ENCODE measurements at regions not wholly inside any gene's neighbourhood (a gene's known extent, or its start where the extent isn't known, plus 50 kb on each side); places are given as distances from the start of the nearest gene placed in this dataset.

DNA sequence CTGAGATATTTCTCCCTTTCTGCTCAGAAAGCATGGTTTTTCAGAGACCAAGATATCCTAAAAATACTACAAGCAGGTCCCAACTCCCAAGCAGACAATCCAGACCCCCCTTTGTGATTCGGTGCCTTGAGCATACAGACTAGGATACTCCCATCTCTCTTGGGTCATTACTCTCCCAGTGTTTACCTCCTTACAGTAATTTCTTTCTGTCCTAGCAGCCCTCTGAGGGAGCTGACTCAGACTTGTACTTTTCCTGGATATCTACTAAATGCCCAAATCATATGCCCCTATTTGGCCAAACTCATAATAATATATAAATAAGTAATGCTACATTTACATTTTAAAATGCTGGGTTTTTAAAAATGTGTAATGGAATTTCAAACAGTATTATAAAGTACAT lies 355.6 kb downstream of the LRIG3 start:
- H3K27ac Mint-ChIP-seq (ENCODE audit: unreplicated experiment): no peak overlapping the region
- ChIA-PET POLR2A (no interaction called here), CTCF (no interaction called here)
- Histone ChIP-seq H3K4me1 (peaks cover 16% of the 10 kb centered on the region), H3K27me3 (replicated peaks; ENCODE audit: control insufficient read depth, insufficient read depth, low read length) (no peaks in the 10 kb centered on the region), H3K36me3 (ENCODE audit: control insufficient read depth, insufficient read depth, low read length) (no peaks in the 10 kb centered on the region), H3K4me3 (ENCODE audit: low read depth, low read length) (no peak overlapping the region), H3K9me3 (no peaks in the 10 kb centered on the region)
- no TSS peak for BruUV-seq (replicated peaks)
- TF ChIP-seq, protein P1, sequence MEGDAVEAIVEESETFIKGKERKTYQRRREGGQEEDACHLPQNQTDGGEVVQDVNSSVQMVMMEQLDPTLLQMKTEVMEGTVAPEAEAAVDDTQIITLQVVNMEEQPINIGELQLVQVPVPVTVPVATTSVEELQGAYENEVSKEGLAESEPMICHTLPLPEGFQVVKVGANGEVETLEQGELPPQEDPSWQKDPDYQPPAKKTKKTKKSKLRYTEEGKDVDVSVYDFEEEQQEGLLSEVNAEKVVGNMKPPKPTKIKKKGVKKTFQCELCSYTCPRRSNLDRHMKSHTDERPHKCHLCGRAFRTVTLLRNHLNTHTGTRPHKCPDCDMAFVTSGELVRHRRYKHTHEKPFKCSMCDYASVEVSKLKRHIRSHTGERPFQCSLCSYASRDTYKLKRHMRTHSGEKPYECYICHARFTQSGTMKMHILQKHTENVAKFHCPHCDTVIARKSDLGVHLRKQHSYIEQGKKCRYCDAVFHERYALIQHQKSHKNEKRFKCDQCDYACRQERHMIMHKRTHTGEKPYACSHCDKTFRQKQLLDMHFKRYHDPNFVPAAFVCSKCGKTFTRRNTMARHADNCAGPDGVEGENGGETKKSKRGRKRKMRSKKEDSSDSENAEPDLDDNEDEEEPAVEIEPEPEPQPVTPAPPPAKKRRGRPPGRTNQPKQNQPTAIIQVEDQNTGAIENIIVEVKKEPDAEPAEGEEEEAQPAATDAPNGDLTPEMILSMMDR (IDR thresholded peaks at IDR 0.05; ENCODE audit: insufficient read depth in 1 of 2, low read depth in 1 of 2, low read length in 1 of 2, severe bottlenecking in 1 of 2, unreplicated experiment in 1 of 2): no peak
- intact Hi-C loops (cut with micrococcal nuclease; ENCODE audit: unreplicated experiment): no loop called here
- peaks cover 20% of the 10 kb centered on the region for H3K4me1 Mint-ChIP-seq (ENCODE audit: low read depth, unreplicated experiment)
- no peaks in the 10 kb centered on the region for H3K27me3 Mint-ChIP-seq (ENCODE audit: insufficient read depth, unreplicated experiment)
- no peak for DNase-seq
- H3K4me3 Mint-ChIP-seq (ENCODE audit: unreplicated experiment): no peak overlapping the region
- no peaks in the 10 kb centered on the region for H3K36me3 Mint-ChIP-seq (ENCODE audit: insufficient read depth, unreplicated experiment)
- H3K9me3 Mint-ChIP-seq (ENCODE audit: unreplicated experiment): no peaks in the 10 kb centered on the region

DNA sequence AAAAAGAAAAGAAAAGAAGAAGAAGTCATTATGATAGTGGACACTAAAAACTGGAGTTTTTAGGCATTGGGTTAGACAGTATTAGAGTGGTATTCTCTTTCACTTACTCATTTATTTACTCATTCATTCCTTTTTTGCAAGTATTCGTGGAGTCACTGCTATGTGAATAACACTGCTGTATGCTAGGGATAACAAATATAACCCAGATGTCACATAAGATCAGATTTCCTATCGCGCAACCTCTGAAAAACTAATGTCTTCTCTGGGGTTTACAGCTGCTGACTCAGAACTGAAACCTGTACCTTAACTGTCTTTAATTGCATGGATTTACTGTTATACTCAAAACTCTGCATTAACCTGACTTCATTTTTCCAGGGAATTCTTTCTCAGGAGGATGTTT lies 353.7 kb downstream of the LRIG3 start:
- H3K4me3 Mint-ChIP-seq (ENCODE audit: unreplicated experiment): no peak overlapping the region
- no TSS peak for BruUV-seq (replicated peaks)
- no peaks in the 10 kb centered on the region for H3K36me3 Mint-ChIP-seq (ENCODE audit: insufficient read depth, unreplicated experiment)
- no peaks in the 10 kb centered on the region for H3K9me3 Mint-ChIP-seq (ENCODE audit: unreplicated experiment)
- CTCF ChIA-PET: no interaction called here
- Histone ChIP-seq H3K27me3 (replicated peaks; ENCODE audit: control insufficient read depth, insufficient read depth, low read length) (no peaks in the 10 kb centered on the region), H3K9me3 (no peaks in the 10 kb centered on the region), H3K4me3 (ENCODE audit: low read depth, low read length) (no peak overlapping the region), H3K4me1 (peaks cover 15% of the 10 kb centered on the region), H3K36me3 (ENCODE audit: control insufficient read depth, insufficient read depth, low read length) (no peaks in the 10 kb centered on the region)
- H3K4me1 Mint-ChIP-seq (ENCODE audit: low read depth, unreplicated experiment): peaks cover 18% of the 10 kb centered on the region
- H3K27me3 Mint-ChIP-seq (ENCODE audit: insufficient read depth, unreplicated experiment): no peaks in the 10 kb centered on the region
- H3K27ac Mint-ChIP-seq (ENCODE audit: unreplicated experiment): no peak overlapping the region
- DNase-seq: no peak
- POLR2A ChIA-PET: no interaction called here
- intact Hi-C loops (cut with micrococcal nuclease; ENCODE audit: unreplicated experiment): no loop called here
- TF ChIP-seq, protein P1 (IDR thresholded peaks at IDR 0.05; ENCODE audit: insufficient read depth in 1 of 2, low read depth in 1 of 2, low read length in 1 of 2, severe bottlenecking in 1 of 2, unreplicated experiment in 1 of 2): no peak

- Mint-ChIP-seq H3K27ac (ENCODE audit: unreplicated experiment) (no peak overlapping the region), H3K9me3 (ENCODE audit: unreplicated experiment) (no peaks in the 10 kb centered on the region), H3K27me3 (ENCODE audit: insufficient read depth, unreplicated experiment) (no peaks in the 10 kb centered on the region), H3K36me3 (ENCODE audit: insufficient read depth, unreplicated experiment) (no peaks in the 10 kb centered on the region), H3K4me1 (ENCODE audit: low read depth, unreplicated experiment) (peaks cover 12% of the 10 kb centered on the region), H3K4me3 (ENCODE audit: unreplicated experiment) (no peak overlapping the region)
- H3K36me3 ChIP-seq (ENCODE audit: control insufficient read depth, insufficient read depth, low read length): no peaks in the 10 kb centered on the region
- H3K4me3 ChIP-seq (ENCODE audit: low read depth, low read length): no peak overlapping the region
- peaks cover 9% of the 10 kb centered on the region for H3K4me1 ChIP-seq
- no peak for DNase-seq
- ChIA-PET CTCF (no interaction called here), POLR2A (no interaction called here)
- H3K9me3 ChIP-seq: no peaks in the 10 kb centered on the region
- TF ChIP-seq, protein P1 (IDR thresholded peaks at IDR 0.05; ENCODE audit: insufficient read depth in 1 of 2, low read depth in 1 of 2, low read length in 1 of 2, severe bottlenecking in 1 of 2, unreplicated experiment in 1 of 2): no peak
- no TSS peak for BruUV-seq (replicated peaks)
- intact Hi-C loops (cut with micrococcal nuclease; ENCODE audit: unreplicated experiment): no loop called here
- H3K27me3 ChIP-seq (replicated peaks; ENCODE audit: control insufficient read depth, insufficient read depth, low read length): no peaks in the 10 kb centered on the region
Observed at GRCh38 chr12:58567189-58567588, 353.1 kb downstream of the LRIG3 start.
